ENCODE measurements at regions not wholly inside any gene's neighbourhood (a gene's known extent, or its start where the extent isn't known, plus 50 kb on each side); places are given as distances from the start of the nearest gene placed in this dataset.
A peak's percentile ranks its signal among the peaks of the same experiment; 100 is the strongest.

DNA sequence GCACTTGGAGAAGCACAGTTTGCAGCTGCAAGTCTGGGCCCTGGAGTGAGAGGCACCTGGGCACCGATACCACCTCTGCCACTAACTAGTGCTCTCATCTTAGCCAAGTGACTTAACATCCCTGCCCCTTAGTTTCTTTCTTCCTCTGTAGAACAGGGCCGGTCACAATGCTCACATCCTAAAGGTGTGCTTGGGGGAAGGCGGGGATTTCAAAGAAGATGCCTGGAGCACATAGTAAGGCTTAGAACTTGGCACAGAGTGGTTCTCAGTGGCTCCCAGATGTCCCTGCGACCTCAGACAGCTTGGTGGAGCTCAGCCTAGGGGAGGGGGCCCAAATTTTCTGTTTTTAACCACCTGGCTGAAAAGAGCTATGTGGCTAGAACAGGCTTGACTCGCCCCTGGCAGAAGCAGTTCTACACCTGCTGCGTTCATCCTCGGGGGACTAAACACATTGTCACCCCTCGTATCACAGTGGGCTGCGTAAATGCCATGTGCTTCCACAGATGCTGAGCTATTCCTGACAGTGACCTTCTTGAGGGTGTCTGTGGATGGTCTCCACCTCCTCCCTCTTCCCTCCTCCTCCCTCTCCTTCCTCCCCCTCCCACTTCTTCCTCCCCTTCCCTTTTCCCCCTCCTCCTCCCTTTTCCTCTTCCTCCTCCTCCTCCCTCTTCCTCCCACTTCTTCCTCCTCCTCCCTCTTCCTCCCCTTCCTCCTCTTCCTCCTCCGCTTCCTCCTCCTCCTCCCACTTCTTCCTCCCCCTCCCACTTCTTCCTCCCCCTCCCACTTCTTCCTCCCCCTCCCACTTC, 112.1 kb downstream of the PHETA1 start:
- Histone ChIP-seq H3K23ac (ENCODE audit: insufficient read length) (no peak overlapping the region), H3K4me2 (ENCODE audit: insufficient read depth in 1 of 2, low read depth in 2 of 2, low read length in 2 of 2) (no peak overlapping the region), H3K4me1 (replicated peaks in 1 of 4; ENCODE audit: control insufficient read depth in 3 of 4, insufficient read depth in 4 of 4, low read length in 3 of 4) (no peaks in the 10 kb centered on the region), H2AK5ac (ENCODE audit: low read depth, low read length) (peak overlapping the region; percentile 82; the same call in 1 of the 2 replicates), H3K36me3 (ENCODE audit: control insufficient read depth in 2 of 4, insufficient read depth in 4 of 4, low read length in 3 of 4) (no peaks in the 10 kb centered on the region), H3K18ac (ENCODE audit: extremely low read depth, low read length) (no peak overlapping the region), H3K4ac (replicated peaks; ENCODE audit: insufficient read length, low read depth, low read length) (no peak overlapping the region), H2AFZ (ENCODE audit: low read length) (no peak overlapping the region), H2BK15ac (ENCODE audit: low read length) (no peak overlapping the region), H2BK12ac (ENCODE audit: low read depth, low read length) (no peak overlapping the region), H4K91ac (replicated peaks; ENCODE audit: insufficient read length, low read length) (no peak overlapping the region), H3K4me3 (ENCODE audit: extremely low read depth in 1 of 4, insufficient read depth in 2 of 4, low read depth in 3 of 4, low read length in 4 of 4) (no peak overlapping the region), H3K9ac (replicated peaks in 1 of 4; ENCODE audit: extremely low read depth in 1 of 4, low read depth in 3 of 4, low read length in 3 of 4) (no peak overlapping the region), H4K20me1 (replicated peaks in 1 of 2; ENCODE audit: control insufficient read depth in 1 of 2, insufficient read depth in 2 of 2, low read length in 2 of 2) (peaks cover 0 to 1% of the 10 kb centered on the region in 2 experiments), H2BK120ac (replicated peaks; ENCODE audit: low read depth, low read length) (no peak overlapping the region), H2BK20ac (ENCODE audit: low read length) (no peak overlapping the region), H3K79me2 (ENCODE audit: control insufficient read depth in 1 of 2, insufficient read depth in 2 of 2, low read length in 2 of 2) (no peaks in the 10 kb centered on the region), H4K8ac (ENCODE audit: extremely low read depth, insufficient read depth, low read length) (no peak overlapping the region), H3K27me3 (replicated peaks in 1 of 4; ENCODE audit: control insufficient read depth in 3 of 4, extremely low read depth in 1 of 4, insufficient read depth in 3 of 4, low read length in 3 of 4) (no peaks in the 10 kb centered on the region), H3K79me1 (ENCODE audit: low read depth, low read length) (no peaks in the 10 kb centered on the region), H3K9me3 (ENCODE audit: insufficient read depth in 2 of 2, low read depth in 1 of 2, low read length in 1 of 2) (no peaks in the 10 kb centered on the region), H3K56ac (replicated peaks; ENCODE audit: insufficient read length, low read depth, low read length) (no peak overlapping the region), H4K5ac (ENCODE audit: insufficient read length, low read depth, low read length) (no peak overlapping the region), H3K27ac (ENCODE audit: low read depth, low read length) (no peak overlapping the region), H3K23me2 (ENCODE audit: low read depth, low read length) (no peaks in the 10 kb centered on the region; the same call in 1 of the 2 replicates), H2BK5ac (ENCODE audit: low read depth, low read length) (no peak overlapping the region), H3K14ac (ENCODE audit: insufficient read length) (no peak overlapping the region)
- FAIRE-seq (no peak), DNase-seq (ENCODE audit: low read depth in 1 of 2, low spot score in 2 of 2) (no peak)
- ChIA-PET POLR2A (ENCODE audit: partially characterized antibody) (interaction anchor here (0.7 kb wide), 2 partner anchors 22 to 29 kb away, joined by 3 read pairs; no protein-coding TSS in a partner anchor), CTCF (ENCODE audit: partially characterized antibody) (interaction anchor here (0.7 to 11.8 kb wide), 6 partner anchors 10 to 58 kb away, joined by 3 to 82 read pairs (median 24); no protein-coding TSS in a partner anchor)
- 81 to 100% methylated on average over 1 to 10 of the region's 10 CpGs for WGBS, 2 experiments (ENCODE audit: extremely low coverage in 1 of 2, insufficient coverage in 1 of 2, insufficient read length in 1 of 2, insufficient replicate concordance in 2 of 2, low coverage in 1 of 2, low lambda C conversion rate in 2 of 2, missing lambda C conversion rate in 1 of 2)
- TF ChIP-seq GABPA (IDR thresholded peaks at IDR 0.05; ENCODE audit: borderline replicate concordance, insufficient read depth, low read length) (no peak), SP4 (IDR thresholded peaks at IDR 0.05; ENCODE audit: low read length) (no peak), BRCA1 (IDR thresholded peaks at IDR 0.05; ENCODE audit: low read depth, low read length) (no peak), SAP30 (IDR thresholded peaks at IDR 0.05; ENCODE audit: insufficient read depth, insufficient replicate concordance, low read length) (no peak), SP2 (IDR thresholded peaks at IDR 0.05; ENCODE audit: low read length) (no peak), KDM4A (IDR thresholded peaks at IDR 0.05; ENCODE audit: low read depth, low read length, severe bottlenecking) (no peak), EZH2 (IDR thresholded peaks at IDR 0.05; ENCODE audit: low read depth, low read length, severe bottlenecking) (no peak), CEBPB (IDR thresholded peaks at IDR 0.05; ENCODE audit: low read depth, low read length) (no peak), TAF1 (IDR thresholded peaks at IDR 0.05; ENCODE audit: low read depth, low read length) (no peak), EP300 (IDR thresholded peaks at IDR 0.05; ENCODE audit: borderline replicate concordance in 1 of 2, low read depth in 2 of 2, low read length in 2 of 2) (no peak)
- TF ChIP-seq, protein P1, sequence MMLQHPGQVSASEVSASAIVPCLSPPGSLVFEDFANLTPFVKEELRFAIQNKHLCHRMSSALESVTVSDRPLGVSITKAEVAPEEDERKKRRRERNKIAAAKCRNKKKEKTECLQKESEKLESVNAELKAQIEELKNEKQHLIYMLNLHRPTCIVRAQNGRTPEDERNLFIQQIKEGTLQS (IDR thresholded peaks at IDR 0.05; ENCODE audit: insufficient read depth, low read depth, low read length) = no peak
- TF ChIP-seq, protein P2, sequence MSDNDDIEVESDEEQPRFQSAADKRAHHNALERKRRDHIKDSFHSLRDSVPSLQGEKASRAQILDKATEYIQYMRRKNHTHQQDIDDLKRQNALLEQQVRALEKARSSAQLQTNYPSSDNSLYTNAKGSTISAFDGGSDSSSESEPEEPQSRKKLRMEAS (IDR thresholded peaks at IDR 0.05) = no peak
